GM12864 (cell line): ENCODE measurements at regions not wholly inside any gene's neighbourhood (a gene's known extent, or its start where the extent isn't known, plus 50 kb on each side); places are given as distances from the start of the nearest gene placed in this dataset.

Experiments
- DNase-seq: peaks from one replicate; pipeline ENCODE4 v3.0.0-alpha.2; 2011; ENCODE audit warnings: low read depth
- H3K4me3 ChIP-seq: 2 replicates; pipeline ENCODE4 v1.5.1; 2011; ENCODE audit warnings: mild to moderate bottlenecking, low read depth, low read length, control low read depth
- CTCF ChIP-seq: IDR thresholded peaks from 2 replicates; pipeline ENCODE4 v1.5.1; 2011; ENCODE audit warnings: low read depth, mild to moderate bottlenecking, moderate library complexity, low read length, control low read depth, inconsistent platforms; ENCODE audit errors: missing control alignments

DNA sequence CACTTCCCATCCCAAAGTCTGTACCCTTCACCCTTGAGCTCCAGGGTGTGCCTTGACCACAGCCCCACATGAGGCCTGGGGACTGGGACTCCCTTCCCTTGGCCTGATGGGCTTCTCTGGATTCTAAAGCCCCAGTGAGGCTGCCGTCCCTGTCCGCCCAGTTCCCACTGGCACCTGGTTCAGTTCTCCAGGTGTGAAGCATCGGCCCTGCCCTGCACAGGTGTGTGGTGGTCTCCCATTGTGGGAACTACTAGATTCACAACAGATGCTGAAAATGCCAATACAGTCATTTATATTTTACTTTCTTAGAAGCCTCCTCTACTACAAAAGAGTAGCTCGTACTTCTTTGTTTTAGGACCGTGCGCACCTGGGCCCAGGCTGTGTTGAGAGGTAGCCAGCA is 72.8 kb downstream of the TTLL2 start:
- TF ChIP-seq CTCF: no peak
- DNase-seq: no peak
- H3K4me3 ChIP-seq: no peak overlapping the region

DNA sequence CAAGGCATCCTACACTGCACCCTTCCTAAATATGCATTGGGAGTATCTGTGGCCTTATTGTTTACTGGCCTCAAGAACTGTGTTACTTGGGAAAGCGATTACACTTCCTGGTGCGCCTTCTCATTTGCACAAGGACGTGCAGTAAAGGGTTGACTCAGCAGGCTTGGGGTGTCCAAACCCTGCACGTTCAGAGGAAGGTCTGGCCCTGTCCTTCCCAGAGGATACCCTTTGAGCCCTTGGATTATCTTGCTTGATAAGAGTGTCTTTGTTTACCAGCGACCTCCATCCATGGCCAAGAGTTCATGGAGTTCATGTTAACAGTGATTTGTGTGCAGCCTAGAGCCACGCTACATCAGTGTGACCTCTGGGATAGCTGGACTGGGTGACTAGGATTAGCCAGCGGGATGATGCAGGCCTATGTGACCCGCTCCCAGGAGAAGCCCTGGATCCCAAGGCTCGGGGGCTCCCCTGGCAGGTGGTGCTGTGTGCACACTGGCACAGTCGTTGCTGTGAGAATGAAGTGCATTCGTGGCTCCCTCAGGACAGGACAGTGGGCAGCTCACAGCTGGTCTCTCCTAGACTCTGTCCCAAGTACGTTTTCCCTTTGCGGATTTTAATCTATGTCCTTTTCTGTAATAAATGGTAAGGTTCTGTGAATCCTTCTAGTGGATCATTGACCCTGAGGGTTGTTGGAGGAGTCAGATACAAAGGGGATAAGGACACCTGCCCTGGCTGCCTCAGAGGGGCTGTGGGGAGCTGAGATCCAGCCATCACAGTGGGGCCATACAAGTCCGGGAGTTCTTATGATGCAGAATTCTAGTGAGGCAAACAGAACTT is 73.5 kb downstream of the TTLL2 start:
- no peak for TF ChIP-seq CTCF
- DNase-seq: no peak
- no peak overlapping the region for H3K4me3 ChIP-seq

DNA sequence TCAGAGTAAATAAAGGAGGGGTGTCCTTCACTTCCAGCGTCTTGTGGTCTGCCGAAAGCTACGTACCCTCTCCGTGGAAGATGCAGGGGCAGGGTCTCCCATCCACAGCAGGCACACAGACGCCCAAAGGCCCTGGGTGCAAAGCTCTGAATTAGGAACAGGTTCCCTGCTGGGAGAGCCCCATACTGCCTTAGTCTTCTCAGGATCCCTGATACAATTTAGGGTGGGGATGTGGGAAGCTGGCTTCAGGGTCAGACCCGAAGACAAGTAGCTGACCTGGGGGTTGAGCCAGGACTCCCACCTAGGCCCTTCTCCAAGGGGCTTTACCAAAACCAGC is 74.1 kb downstream of the TTLL2 start:
- no peak for TF ChIP-seq CTCF
- DNase-seq: no peak
- no peak overlapping the region for H3K4me3 ChIP-seq

- no peak overlapping the region for H3K4me3 ChIP-seq
- TF ChIP-seq CTCF: no peak
- no peak for DNase-seq
These were observed 74.7 kb downstream of the TTLL2 start for GRCh38 chr6:167399599-167399998.

DNA sequence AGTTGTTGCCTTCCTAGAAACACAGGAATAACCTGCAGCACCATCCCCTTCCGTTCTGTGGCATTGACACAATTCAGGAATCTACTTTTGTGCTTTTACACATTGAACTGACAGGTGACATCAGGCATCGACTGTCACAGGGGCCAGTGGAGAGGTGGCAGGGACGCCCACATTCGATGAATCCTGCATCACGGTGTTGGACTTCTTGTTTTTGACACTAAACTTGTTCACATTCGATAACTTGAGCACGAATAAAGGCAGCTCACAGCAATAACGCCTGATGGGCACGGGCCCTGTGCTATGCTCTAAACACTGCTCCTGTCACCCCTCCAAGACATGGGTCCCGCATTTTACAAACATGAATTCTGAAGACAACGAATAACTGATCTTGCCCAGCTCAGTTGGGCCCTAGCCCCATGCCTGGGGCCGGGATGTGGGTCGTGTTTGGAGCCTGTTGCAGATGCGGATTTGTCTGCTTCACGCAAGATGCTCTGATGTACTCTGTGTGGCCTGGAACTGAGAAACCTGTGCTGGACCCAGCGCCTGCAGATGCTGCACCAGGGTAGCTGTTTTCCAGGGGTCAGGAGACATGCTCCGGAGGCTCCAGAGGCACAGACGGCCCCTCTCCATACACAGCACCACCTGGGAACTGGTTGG is 75.7 kb downstream of the TTLL2 start:
- no peak for TF ChIP-seq CTCF
- no peak for DNase-seq
- H3K4me3 ChIP-seq: no peak overlapping the region

DNA sequence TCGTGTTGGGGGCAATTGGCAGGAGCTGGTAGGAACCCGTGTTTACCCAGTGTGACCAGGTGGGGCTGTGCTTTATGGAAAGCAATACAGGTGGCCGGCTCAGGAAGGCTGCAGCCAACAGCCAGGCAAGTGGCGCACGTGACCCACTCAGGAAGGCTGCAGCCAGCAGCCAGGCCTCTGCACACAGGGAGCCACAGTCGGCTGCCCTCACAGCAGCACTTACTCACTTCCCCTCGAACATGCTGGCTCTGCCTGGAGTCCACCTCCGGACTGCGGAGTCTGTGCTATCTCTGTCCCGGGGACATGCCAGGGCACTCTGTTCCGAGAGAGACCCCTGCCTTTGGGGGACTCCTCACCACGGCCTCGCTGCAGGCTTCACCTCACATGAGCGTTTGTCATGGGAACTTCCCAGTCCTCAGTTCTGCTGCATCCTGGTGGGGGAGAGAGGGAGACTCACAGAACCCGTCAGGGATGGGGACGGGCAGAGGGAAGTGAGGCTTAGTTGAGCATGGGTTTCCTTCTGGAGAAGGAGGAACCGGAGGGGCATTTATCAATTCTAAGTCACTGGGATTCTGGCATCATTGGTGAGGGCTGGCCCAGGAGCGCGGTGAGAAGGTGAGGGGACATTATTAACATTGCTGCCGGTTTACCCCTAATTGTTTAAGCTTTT is 76.8 kb downstream of the TTLL2 start:
- DNase-seq: no peak
- no peak overlapping the region for H3K4me3 ChIP-seq
- TF ChIP-seq CTCF: no peak
